HepG2 (cell line): ENCODE measurements at regions not wholly inside any gene's neighbourhood (a gene's known extent, or its start where the extent isn't known, plus 50 kb on each side); places are given as distances from the start of the nearest gene placed in this dataset.

Source experiments
- ARNTL ChIP-seq: sonication (generic); formaldehyde crosslinking; IDR thresholded peaks from 2 replicates; pipeline ENCODE4 v1.4.0; 2020; ENCODE audit warnings: mild to moderate bottlenecking, missing genetic modification reagents
- CHD2 ChIP-seq: IDR thresholded peaks from 2 replicates; pipeline ENCODE4 v1.6.1; 2011; ENCODE audit warnings: low read depth, low read length, improper control_type of control experiment
- CTCF ChIP-seq: sonication (generic); formaldehyde crosslinking; IDR thresholded peaks from 2 replicates; pipeline ENCODE4 v1.5.0; 2020; ENCODE audit warnings: mild to moderate bottlenecking, missing genetic modification reagents, moderate library complexity
- ETV6 ChIP-seq: sonication (generic); formaldehyde crosslinking; conservative IDR thresholded peaks from 2 replicates; pipeline ENCODE4 v1.4.0; 2020; ENCODE audit warnings: missing genetic modification reagents
- NRL ChIP-seq: sonication (generic); formaldehyde crosslinking; IDR thresholded peaks from 2 replicates; pipeline ENCODE4 v1.5.0; 2020; ENCODE audit warnings: missing genetic modification reagents, mild to moderate bottlenecking, moderate library complexity, borderline replicate concordance
- PHB2 ChIP-seq: fragments of 450-650 bp; IDR thresholded peaks from 2 replicates; pipeline ENCODE4 v1.6.1; 2018; ENCODE audit not compliant: partially characterized antibody
- POLR2A ChIP-seq, 2 experiments: IDR thresholded peaks; 2 replicates each; pipeline ENCODE4 v1.6.1; 2011; ENCODE audit warnings: low read depth in 2 of 2, low read length in 2 of 2, mild to moderate bottlenecking in 1 of 2, moderate library complexity in 1 of 2; ENCODE audit not compliant: insufficient read depth in 1 of 2
- RBM39 ChIP-seq: fragments of 200-400 bp; formaldehyde crosslinking; IDR thresholded peaks from one replicate; pipeline ENCODE4 v1.6.1; 2018; ENCODE audit warnings: antibody characterized with exemption, mild to moderate bottlenecking, low read depth, low read length; ENCODE audit not compliant: poor library complexity, severe bottlenecking
- ZBTB34 ChIP-seq: sonication (generic); formaldehyde crosslinking; IDR thresholded peaks from 2 replicates; pipeline ENCODE4 v1.8.0; 2022; ENCODE audit warnings: mild to moderate bottlenecking, missing genetic modification reagents
- ZNF274 ChIP-seq: sonication (generic); formaldehyde crosslinking; IDR thresholded peaks from 2 replicates; pipeline ENCODE4 v1.5.1; 2020; ENCODE audit warnings: mild to moderate bottlenecking, missing genetic modification reagents
- TF ChIP-seq, protein P1 (sequence below), 2 experiments: fragments of 450-650 bp in 1 of 2; sonication (generic) in 1 of 2; formaldehyde crosslinking in 1 of 2; IDR thresholded peaks; 2 replicates each; pipeline versions ENCODE4 v1.6.1 to v1.8.0; 2016 to 2022; ENCODE audit warnings: antibody characterized with exemption in 1 of 2, mild to moderate bottlenecking in 1 of 2, missing genetic modification reagents in 1 of 2

DNA sequence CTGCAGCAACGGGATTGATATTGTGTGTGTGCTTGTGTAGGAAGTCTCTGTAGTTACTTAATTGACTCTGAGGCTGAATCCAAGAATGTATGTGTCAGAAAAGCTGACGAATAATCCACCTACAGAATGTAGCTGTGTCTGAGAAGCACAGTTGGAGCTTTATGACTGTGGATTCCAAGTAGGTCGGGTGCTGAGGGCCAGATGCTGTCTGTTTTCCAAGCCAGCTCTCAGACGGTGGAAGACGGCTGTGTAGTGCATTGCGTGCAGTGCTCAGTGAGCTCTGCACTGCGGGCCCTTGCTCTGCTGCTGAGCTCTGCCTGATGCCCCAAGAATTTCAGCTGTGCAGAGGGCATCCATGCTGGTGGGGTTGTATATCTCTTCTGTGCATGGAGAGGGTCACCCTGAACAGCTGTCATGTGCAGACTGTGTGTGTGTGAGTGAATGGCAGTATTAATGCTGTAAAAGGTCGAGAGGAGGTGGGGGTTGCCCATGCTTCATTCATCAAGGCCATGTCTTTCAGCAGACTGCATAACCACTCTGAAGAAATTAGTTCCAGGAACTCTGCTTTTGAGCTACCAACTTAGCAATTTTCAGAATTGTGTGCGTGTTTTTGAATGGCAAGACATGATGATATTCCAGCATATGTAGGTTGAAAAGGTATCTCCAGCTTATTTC, 154.1 kb upstream of the USP9Y start:
- TF ChIP-seq ARNTL (no peak), POLR2A (IDR thresholded peaks at IDR 0.05; ENCODE audit: insufficient read depth in 1 of 2, low read depth in 2 of 2, low read length in 2 of 2) (no peak), RBM39 (no peak), NRL (CRISPR knock-in tag) (no peak), ZBTB34 (CRISPR knock-in tag) (no peak), PHB2 (no peak), CTCF (no peak), CHD2 (no peak), ETV6 (CRISPR knock-in tag) (no peak), ZNF274 (CRISPR knock-in tag) (no peak)
- TF ChIP-seq, protein P1, sequence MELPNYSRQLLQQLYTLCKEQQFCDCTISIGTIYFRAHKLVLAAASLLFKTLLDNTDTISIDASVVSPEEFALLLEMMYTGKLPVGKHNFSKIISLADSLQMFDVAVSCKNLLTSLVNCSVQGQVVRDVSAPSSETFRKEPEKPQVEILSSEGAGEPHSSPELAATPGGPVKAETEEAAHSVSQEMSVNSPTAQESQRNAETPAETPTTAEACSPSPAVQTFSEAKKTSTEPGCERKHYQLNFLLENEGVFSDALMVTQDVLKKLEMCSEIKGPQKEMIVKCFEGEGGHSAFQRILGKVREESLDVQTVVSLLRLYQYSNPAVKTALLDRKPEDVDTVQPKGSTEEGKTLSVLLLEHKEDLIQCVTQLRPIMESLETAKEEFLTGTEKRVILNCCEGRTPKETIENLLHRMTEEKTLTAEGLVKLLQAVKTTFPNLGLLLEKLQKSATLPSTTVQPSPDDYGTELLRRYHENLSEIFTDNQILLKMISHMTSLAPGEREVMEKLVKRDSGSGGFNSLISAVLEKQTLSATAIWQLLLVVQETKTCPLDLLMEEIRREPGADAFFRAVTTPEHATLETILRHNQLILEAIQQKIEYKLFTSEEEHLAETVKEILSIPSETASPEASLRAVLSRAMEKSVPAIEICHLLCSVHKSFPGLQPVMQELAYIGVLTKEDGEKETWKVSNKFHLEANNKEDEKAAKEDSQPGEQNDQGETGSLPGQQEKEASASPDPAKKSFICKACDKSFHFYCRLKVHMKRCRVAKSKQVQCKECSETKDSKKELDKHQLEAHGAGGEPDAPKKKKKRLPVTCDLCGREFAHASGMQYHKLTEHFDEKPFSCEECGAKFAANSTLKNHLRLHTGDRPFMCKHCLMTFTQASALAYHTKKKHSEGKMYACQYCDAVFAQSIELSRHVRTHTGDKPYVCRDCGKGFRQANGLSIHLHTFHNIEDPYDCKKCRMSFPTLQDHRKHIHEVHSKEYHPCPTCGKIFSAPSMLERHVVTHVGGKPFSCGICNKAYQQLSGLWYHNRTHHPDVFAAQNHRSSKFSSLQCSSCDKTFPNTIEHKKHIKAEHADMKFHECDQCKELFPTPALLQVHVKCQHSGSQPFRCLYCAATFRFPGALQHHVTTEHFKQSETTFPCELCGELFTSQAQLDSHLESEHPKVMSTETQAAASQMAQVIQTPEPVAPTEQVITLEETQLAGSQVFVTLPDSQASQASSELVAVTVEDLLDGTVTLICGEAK (IDR thresholded peaks at IDR 0.05): no peak
- TF ChIP-seq, protein P1 (CRISPR knock-in tag; IDR thresholded peaks at IDR 0.05): no peak
